SU-DHL-6 (cell line): ENCODE measurements at regions not wholly inside any gene's neighbourhood (a gene's known extent, or its start where the extent isn't known, plus 50 kb on each side); places are given as distances from the start of the nearest gene placed in this dataset.

ENCODE experiments used
- CTCF ChIP-seq: fragments of 200-600 bp; sonication (generic); IDR thresholded peaks from one replicate; pipeline ENCODE4 v1.5.1; 2017; ENCODE audit warnings: antibody characterized with exemption, mild to moderate bottlenecking, low read length, moderate library complexity; ENCODE audit not compliant: insufficient read depth, poor library complexity, severe bottlenecking
- EZH2phosphoT487 ChIP-seq: fragments of 200-600 bp; sonication (generic), shearing (Covaris generic); conservative IDR thresholded peaks from 2 replicates; pipeline ENCODE4 v1.6.1; 2018; ENCODE audit warnings: mild to moderate bottlenecking, antibody characterized with exemption, low read length, moderate library complexity, mixed read lengths

DNA sequence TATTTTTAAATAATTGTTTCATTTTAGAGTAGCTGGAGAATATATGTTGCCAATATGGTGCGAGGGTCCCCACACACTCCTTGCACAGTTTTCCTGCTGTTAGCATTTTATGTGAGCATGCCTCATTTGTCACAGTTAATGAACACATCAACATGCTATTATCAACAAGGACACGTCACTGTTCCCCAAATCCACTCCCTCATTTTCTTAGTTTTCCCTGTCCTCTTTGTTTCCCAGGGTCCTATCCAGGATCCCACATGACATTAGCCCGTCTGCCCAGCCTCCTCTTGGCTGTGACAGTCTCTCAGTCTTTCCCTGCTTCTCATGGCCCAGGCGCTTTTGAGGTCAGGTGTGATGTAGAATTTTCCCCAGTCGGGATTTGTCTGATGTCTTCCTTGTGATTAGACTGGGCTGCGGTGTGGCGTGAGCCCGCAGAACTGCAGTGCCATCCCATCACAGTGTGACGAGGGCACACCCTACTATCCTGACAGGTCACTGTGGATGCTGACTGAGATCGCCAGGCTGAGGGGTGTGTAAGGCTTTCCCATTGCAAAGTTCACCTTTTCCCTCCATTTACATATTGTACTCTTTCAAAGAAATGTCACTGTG is 450.6 kb upstream of the B3GAT1 start:
- TF ChIP-seq CTCF (no peak), EZH2phosphoT487 (no peak)
